NT2/D1 (cell line): ENCODE measurements at regions not wholly inside any gene's neighbourhood (a gene's known extent, or its start where the extent isn't known, plus 50 kb on each side); places are given as distances from the start of the nearest gene placed in this dataset.
"Not testable (repeated sequence)": the region's sequence is repeated elsewhere in the genome, so short reads cannot be mapped to it uniquely, and the experiment has no call there.

Experiments
- DNase-seq: peaks from one replicate; pipeline ENCODE4 v3.0.0-alpha.2; 2011; ENCODE audit warnings: low read depth, low spot score
- H3K27me3 ChIP-seq: 2 replicates; pipeline ENCODE4 v1.6.0; 2011; ENCODE audit warnings: mild to moderate bottlenecking; ENCODE audit not compliant: insufficient read length, insufficient read depth
- H3K36me3 ChIP-seq: 2 replicates; pipeline ENCODE4 v1.6.1; 2011; ENCODE audit warnings: mild to moderate bottlenecking, low read length, mixed read lengths; ENCODE audit not compliant: insufficient read depth, insufficient read length
- H3K4me1 ChIP-seq: 2 replicates; pipeline ENCODE4 v1.5.1; 2011; ENCODE audit not compliant: insufficient read depth, insufficient read length
- H3K4me3 ChIP-seq: 2 replicates; pipeline ENCODE4 v1.5.1; 2011; ENCODE audit warnings: low read depth; ENCODE audit not compliant: insufficient read length
- H3K9ac ChIP-seq: 2 replicates; pipeline ENCODE4 v1.6.0; 2011; ENCODE audit warnings: low read depth; ENCODE audit not compliant: insufficient read length
- H3K9me3 ChIP-seq: 2 replicates; pipeline ENCODE4 v1.5.1; 2011; ENCODE audit warnings: mild to moderate bottlenecking, low read length; ENCODE audit not compliant: insufficient read depth
- SUZ12 ChIP-seq: IDR thresholded peaks from 2 replicates; pipeline ENCODE4 v1.6.1; 2011; ENCODE audit not compliant: insufficient read length, insufficient read depth; ENCODE audit errors: extremely low read depth
- YY1 ChIP-seq: IDR thresholded peaks from 2 replicates; pipeline ENCODE4 v1.6.1; 2011; ENCODE audit not compliant: insufficient read length, insufficient read depth
- ZNF274 ChIP-seq: IDR thresholded peaks from 2 replicates; pipeline ENCODE4 v1.6.1; 2011; ENCODE audit warnings: mild to moderate bottlenecking, low read depth, low read length

DNA sequence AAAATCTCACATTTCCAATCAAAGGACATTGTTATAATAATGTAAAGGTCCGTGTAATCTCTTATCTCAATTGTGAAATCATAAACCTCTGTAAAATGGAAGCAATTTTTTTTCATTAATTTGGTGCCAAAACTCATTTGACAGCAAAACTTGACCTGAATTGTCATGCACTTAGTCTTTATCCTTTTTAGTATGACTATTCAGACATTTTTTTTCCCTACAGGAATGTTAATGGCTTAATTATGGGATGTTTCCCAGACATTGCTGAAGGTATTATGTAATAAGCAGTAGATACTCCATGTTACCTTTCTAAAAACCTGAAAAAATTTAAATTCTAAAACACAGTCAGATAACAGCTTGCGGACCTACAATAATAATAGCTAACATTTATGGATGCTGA is 228.9 kb downstream of the LHFPL1 start:
- no peak for TF ChIP-seq ZNF274
- no peak for TF ChIP-seq SUZ12
- TF ChIP-seq YY1: no peak
- no peaks in the 10 kb centered on the region for H3K4me1 ChIP-seq
- H3K9ac ChIP-seq: no peak overlapping the region
- no peak for DNase-seq
- no peak overlapping the region for H3K4me3 ChIP-seq
- H3K9me3 ChIP-seq: no peaks in the 10 kb centered on the region
- H3K36me3 ChIP-seq: no peaks in the 10 kb centered on the region
- H3K27me3 ChIP-seq: no peaks in the 10 kb centered on the region

DNA sequence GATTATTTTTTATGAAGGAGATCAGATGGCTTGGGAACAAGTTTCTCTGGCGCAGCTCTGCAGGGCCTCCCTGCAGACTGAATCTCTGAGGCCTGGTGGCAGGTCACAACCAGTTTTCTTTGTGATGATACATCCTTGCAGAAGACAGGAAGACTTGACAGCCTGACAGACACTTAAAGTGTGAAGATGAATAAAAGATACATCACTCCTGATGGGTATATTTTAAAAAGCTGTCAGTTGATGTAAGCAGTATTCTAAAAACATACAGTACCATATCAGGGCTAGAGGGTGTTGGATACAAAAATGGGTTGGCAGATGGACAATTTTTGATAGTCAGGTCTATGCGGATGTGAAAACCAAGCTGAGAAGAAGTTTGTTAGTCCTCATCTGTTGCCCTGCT is 239.5 kb downstream of the LHFPL1 start:
- TF ChIP-seq SUZ12 (no peak), YY1 (no peak), ZNF274 (no peak)
- Histone ChIP-seq H3K4me3 (no peak overlapping the region), H3K36me3 (no peaks in the 10 kb centered on the region), H3K9me3 (no peaks in the 10 kb centered on the region), H3K9ac (no peak overlapping the region), H3K27me3 (no peaks in the 10 kb centered on the region), H3K4me1 (no peaks in the 10 kb centered on the region)
- no peak for DNase-seq

DNA sequence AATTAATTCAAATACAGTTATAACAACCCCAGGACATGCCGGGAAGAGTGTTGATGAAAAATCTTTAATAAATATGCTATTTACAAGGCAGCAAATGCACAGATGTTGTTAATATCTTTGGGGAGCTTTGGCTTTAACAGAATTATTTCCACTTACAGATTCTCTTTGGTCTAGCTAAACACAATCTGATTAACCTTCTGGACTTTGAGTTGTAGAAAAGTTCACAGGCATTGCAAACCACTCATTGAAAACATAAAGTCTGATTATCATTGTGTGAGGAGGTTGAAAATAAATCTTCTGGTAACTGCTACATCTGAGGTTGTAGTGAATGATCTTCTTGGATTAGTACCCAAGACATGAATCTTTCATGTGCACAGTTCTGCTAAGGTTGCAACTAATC is 255.6 kb downstream of the LHFPL1 start:
- TF ChIP-seq SUZ12 (no peak), ZNF274 (no peak)
- Histone ChIP-seq H3K27me3 (no peaks in the 10 kb centered on the region), H3K9me3 (no peaks in the 10 kb centered on the region), H3K36me3 (no peaks in the 10 kb centered on the region), H3K9ac (no peak overlapping the region), H3K4me1 (no peaks in the 10 kb centered on the region), H3K4me3 (no peak overlapping the region)
- no peak for DNase-seq

DNA sequence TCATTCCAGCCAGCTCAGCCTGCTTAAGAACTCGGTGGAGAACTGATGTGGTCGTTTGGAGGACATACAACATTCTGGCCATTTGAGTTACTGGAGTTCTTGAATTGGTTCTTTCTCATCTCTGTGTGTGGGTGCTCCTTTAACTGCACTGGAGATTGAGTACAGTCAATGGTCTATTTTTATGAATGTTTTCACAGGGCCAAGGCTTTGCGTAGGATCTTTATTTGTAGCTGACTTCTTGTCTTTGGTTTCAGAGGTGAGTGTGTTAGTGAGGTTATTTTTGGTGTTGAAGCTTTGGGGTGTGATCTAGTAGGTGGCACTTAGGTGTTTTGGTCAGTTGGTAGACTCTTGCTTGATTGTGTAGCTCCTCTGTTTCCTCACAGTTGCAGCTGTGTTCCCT is 288.4 kb downstream of the LHFPL1 start:
- Histone ChIP-seq H3K9ac (no peak overlapping the region), H3K27me3 (no peaks in the 10 kb centered on the region), H3K4me1 (no peaks in the 10 kb centered on the region), H3K36me3 (no peaks in the 10 kb centered on the region), H3K4me3 (no peak overlapping the region), H3K9me3 (no peaks in the 10 kb centered on the region)
- TF ChIP-seq YY1: no peak
- TF ChIP-seq SUZ12: no peak
- no peak for TF ChIP-seq ZNF274
- DNase-seq: no peak

DNA sequence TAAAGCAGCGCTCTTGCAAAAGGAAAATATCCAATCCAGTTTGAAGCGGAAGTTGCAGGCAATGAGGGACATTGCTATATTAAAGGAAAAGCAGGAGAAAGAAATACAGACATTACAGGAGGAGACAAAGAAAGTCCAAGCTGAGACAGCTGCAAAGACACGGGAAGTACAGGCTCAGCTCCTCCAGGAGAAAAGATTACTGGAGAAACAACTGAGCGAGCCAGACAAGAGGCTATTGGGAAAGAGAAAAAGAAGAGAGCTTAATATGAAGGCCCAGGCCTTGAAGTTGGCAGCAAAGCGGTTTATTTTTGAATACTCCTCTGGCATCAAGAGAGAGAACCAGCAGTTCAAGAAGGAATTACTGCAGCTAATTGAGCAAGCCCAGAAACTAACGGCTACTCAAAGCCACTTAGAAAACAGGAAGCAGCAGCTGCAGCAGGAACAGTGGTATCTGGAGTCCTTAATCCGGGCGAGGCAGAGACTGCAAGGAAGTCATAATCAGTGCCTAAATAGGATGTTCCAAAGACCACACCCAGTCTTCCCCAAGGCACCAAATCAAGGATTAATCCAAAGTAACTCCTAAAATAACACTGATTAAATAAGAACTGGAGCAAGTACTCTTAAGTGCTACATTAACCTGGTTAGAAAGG is 298.0 kb downstream of the LHFPL1 start:
- not testable (repeated sequence) for DNase-seq

DNA sequence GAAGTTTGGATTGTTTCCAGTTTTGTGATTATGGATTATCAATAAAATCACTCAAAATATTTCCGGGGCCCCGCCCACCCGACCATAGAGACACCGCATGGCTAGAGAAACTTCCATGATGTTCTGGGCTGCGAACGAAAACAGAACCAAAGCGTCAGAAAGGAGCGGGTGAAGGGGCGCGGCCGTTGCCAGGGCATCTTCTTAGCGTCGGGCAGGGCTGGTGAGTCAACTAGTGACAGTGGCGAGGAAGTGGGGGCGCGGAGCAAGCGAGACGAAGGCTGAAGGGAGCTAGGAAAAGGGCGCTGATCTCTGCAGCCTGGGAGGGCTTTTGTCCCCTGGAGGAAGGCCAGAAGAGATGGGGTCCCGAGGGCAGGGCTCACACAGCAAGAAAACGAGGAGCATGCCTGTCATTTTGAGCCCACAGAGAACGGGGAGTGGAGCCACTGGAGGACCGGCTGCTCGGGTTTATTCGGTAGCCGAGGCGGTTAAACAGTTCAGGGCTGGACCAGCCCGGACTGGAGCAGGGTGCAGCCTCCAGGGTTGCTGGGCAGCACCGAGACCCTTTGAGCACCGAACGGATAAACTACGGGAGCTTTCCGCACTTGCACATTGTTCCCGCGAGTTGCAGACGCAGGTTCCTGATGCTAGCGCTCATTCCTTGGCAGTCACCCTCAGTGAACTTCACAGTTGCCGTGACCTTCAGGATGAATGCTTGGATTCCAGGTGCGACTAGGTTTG is 298.1 kb upstream of the TRPC5 start:
- DNase-seq: no peak
- no peaks in the 10 kb centered on the region for H3K27me3 ChIP-seq
- TF ChIP-seq SUZ12 (no peak), ZNF274 (no peak), YY1 (no peak)
- no peaks in the 10 kb centered on the region for H3K36me3 ChIP-seq
- no peaks in the 10 kb centered on the region for H3K4me1 ChIP-seq
- no peak overlapping the region for H3K9ac ChIP-seq
- no peak overlapping the region for H3K4me3 ChIP-seq
- no peaks in the 10 kb centered on the region for H3K9me3 ChIP-seq

More for the DNA sequence above, 298.0 kb downstream of the LHFPL1 start:
- not testable (repeated sequence) for H3K27me3 ChIP-seq, H3K9me3 ChIP-seq, H3K36me3 ChIP-seq, H3K4me3 ChIP-seq, H3K4me1 ChIP-seq, H3K9ac ChIP-seq

DNA sequence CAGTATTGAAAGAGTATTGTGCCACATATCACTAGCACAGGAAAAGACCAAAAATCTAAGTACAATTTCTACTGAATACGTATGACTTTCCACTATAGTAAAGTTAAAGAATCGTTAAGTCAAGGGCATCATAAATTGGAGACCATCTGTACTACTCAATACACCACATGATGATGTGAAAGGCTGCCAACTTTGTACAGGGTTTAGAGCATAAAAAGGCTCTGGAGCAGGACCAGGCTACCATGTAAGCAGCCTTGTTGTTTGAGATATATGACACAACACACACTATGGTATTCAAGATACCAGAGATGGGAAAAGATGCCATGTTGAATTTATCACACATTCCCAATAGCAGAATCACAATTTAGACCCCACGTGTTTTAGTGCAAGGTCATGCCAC is 294.9 kb upstream of the TRPC5 start:
- Histone ChIP-seq H3K4me3 (no peak overlapping the region), H3K9ac (no peak overlapping the region), H3K4me1 (no peaks in the 10 kb centered on the region), H3K9me3 (no peaks in the 10 kb centered on the region), H3K27me3 (no peaks in the 10 kb centered on the region), H3K36me3 (no peaks in the 10 kb centered on the region)
- DNase-seq: no peak
- TF ChIP-seq SUZ12: no peak

DNA sequence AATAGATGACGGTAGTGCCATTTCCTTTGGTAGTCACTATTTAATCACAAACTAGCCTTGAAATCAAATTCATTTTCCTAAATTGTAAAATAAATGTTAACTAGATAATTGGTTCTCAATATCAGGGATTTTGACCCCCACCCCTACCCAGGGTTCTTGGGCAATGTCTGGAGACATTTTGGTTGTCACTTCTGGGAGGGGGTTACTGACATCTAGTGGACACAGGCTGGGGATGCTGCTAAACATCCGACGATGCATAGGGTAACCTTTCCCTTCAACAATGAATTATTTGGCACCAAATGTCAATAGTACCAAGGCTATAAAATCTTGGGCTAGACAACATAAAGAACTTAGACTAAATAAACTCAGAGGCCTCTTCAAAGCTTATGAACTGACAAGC is 285.8 kb upstream of the TRPC5 start:
- Histone ChIP-seq H3K9me3 (no peaks in the 10 kb centered on the region), H3K27me3 (no peaks in the 10 kb centered on the region), H3K9ac (no peak overlapping the region), H3K4me1 (no peaks in the 10 kb centered on the region), H3K4me3 (no peak overlapping the region), H3K36me3 (no peaks in the 10 kb centered on the region)
- DNase-seq: no peak
- no peak for TF ChIP-seq YY1
- no peak for TF ChIP-seq ZNF274
- no peak for TF ChIP-seq SUZ12
